GM18498 (cell line): ENCODE measurements at regions not wholly inside any gene's neighbourhood (a gene's known extent, or its start where the extent isn't known, plus 50 kb on each side); places are given as distances from the start of the nearest gene placed in this dataset.

Source experiments
- ATAC-seq: cut with Tn5 transposase; IDR thresholded peaks from one replicate; pipeline ENCODE4 v1.9.1; 2021; ENCODE audit warnings: mild to moderate bottlenecking, moderate library complexity; ENCODE audit not compliant: unreplicated experiment

DNA sequence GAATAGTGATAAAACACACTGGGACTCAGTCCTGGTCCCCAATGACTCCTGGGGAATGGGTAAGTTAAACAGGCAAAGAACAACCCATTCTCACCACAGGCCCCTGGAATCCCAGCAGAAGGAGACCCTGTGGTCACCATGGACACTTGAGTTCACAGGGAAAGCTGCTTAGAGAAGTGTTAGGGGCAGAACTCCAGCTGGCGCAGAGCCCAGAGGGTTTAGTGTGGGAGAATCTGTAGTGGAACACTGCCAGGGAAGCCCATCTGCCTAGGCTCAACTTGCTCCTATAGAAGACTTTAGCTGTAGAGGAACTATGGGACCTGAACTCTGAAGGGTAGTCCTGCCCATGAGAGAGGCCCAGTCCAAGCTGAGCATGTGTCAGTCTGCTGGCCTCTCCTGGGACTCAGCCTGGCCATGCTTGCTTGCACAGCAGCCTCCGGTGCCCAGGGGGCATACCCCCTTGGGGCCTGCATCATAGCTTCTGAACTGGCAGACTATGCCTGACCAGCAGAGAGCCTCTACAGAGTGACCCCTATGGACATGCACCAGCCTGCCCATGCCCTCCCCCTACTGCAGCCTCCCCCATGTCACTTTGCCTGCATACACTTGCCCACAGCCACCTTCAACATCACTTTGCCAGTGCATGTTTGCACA is 343.5 kb downstream of the IDS start:
- ATAC-seq = no peak

GRCh38 chrX:149157976-149158375 is 347.1 kb downstream of the IDS start:
- ATAC-seq = no peak

- no peak for ATAC-seq
These were observed 352.2 kb downstream of the IDS start for GRCh38 chrX:149152941-149153340.

DNA sequence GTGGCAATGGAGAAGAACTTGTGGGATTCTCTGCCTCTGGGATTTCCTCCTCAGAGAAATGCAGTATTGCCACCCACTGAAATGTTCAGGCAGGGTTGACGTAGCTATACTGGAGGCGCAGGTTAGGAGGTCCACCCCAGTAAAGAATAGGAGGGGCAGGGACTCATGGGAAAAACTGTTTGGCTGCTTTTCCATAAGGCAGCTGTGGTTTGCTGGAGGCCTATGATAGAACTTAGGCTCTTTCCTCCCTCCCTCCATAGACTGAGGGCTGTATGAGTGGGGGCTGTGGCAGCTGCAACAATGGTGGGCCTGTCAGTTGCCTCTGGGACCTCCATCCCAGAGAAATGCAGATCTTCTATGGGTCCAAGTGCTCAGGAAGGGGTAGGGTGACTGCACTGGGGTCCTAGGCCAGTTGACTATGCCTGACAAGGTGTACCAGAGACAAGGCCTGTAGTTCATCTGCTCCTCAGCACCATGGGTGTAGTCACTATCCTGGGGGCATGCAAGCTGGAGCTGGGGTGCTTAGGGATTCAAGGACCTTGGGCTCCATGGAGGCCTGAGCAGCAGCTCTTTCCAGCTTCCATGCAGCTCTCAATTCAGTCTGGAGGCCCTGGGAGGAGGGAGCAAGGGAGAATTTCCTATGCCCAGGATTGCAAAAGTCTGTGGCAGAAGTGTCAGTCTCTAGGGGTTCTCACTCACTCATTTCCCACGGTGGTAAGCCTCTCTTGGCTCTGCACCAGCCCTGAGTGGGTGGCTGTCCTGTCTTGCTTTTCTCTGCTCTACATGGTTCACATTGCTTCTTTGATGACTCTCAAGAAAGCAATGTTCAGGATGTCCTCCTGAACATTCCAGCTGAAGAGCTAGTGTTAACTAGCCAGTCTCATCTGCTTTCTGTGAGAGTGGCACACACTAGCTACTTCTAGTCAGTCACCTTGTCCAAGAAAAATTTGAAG is 353.0 kb downstream of the IDS start:
- no peak for ATAC-seq

DNA sequence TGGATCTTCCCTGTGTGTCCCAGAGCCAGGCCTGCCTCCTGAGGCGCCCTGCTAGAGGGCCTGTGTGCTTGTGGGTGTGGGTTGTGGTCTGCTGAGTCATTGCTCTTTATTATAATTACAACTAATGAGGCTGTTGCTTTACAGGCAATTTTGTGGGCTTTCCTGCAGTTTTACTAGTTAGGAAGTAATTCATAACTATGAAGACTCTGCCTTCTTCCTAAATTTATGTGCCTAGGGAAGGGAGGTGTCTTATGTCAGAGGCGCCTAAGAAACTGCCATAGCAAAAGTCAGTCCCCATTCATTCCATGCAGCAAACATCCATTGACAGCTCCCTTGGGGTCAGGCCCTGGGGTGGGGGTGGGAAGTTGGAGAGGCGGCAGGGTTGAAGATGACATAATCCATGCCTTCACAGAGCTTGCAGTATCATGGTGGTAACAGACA is 359.2 kb downstream of the IDS start:
- ATAC-seq = no peak

GRCh38 chrX:149131774-149132173 is 373.3 kb downstream of the IDS start:
- ATAC-seq = no peak

DNA sequence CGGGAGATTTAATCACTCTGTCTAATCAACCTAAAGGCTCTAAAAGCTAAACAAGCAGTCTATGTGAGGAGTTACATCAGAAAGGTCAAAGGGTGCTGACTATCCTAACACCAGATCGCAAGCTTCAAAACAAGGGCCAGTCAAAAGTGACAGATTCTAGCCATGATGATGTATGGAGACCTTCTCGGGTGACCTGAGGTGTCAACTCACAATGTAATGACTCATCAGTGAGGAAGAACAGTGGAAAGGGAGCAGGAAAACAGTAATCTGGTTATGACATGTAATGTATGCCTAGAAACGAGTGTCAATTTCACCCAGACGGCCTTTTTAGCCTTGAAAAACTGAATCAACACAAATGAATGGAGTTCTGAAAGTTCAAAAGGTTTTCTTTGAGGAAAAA is 375.3 kb downstream of the IDS start:
- ATAC-seq = no peak

DNA sequence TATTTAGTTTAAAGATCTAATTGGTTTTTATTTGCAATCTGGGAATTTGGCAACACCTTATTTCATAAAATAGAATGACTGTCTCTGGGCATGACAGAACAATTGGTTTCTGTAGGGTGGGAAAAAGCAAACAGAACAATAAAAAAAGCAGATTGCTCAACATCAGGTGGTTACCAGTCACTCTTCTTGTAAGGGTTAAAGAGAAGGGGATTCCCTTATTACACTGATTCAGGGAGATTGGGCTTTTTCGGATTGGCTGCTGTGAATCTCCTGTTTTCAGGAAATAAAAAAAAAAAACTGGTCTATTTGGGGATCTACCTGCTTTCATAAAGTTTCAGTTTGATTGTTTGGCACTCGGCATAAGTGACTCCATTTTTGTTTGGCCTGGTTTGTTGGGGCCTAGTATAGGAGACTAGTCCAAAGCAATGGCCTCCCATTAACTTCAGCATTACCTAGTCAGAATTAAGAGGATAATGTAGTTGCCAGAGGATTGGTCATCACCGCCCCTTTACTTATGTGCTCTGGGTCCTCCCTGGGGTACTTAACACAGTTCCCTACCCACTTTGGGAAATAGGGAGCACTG is 380.5 kb downstream of the IDS start:
- ATAC-seq = no peak

GRCh38 chrX:149121206-149121920 is 383.7 kb downstream of the IDS start:
- no peak for ATAC-seq

DNA sequence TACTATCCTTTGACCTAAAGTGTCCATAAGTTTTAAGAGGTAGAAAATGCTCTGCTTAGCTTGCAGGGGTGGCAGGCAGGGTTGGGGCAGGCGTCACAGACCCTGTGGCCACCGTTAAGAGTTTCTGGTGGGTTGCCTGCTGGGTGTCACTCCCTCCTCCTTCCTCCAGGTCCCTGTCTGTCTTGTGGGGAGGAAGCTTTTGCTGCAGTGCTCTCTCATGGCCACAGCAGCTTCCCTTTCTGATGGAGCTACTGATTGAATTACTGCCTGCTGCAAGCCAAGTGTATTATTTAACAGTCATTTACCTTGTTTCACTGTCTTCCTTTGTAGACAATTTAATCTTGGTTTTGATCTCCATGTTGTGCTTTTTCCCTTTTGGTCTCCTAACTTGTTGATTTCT is 384.6 kb downstream of the IDS start:
- no peak for ATAC-seq

- no peak for ATAC-seq
These were observed 390.2 kb downstream of the IDS start for GRCh38 chrX:149114874-149115273.

GRCh38 chrX:149114001-149114400 is 391.1 kb downstream of the IDS start:
- no peak for ATAC-seq

- no peak for ATAC-seq
These were observed 407.3 kb downstream of the IDS start for GRCh38 chrX:149097786-149098185.

DNA sequence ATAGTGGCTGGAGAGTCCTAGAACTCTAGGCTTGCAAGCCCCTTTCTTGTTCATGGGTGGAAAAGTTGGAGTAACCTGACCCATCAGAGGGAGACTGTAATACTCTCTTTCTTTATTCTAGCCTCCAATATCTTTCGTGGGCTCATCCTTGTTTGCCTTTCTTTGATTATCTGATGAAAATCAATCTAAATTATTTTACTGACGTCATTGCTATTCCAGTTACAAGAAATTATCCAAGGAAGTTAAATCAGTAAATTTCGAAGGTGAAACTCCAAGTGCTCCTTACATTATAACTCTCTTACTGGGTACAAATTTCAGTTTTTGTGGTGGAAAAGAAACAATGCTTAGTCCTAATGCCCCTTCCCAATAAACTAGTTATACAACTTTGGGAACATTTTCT is 412.9 kb downstream of the IDS start:
- ATAC-seq = no peak

GRCh38 chrX:149079805-149080406 is 425.2 kb downstream of the IDS start:
- no peak for ATAC-seq

DNA sequence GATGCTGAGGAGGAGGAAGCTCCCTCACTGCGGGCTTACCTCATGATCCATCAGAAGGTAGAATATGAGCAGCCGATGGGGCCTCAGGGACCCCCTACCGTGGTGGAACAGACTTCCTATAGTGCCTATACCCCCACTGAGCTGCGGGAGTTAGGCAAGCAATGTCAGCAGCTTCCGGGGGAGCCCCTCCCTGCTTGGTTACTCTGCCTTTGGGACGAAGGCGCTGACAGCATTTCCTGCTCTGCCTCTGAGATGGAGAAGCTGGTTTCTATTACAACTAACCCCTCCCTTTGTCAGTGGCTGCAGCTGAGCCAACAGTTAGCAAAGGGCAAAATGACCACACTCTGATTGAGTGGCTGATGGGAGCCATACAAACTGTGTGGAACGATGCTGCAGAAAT is 430.7 kb downstream of the IDS start:
- no peak for ATAC-seq

- no peak for ATAC-seq
These were observed 431.6 kb downstream of the IDS start for GRCh38 chrX:149073479-149073878.

DNA sequence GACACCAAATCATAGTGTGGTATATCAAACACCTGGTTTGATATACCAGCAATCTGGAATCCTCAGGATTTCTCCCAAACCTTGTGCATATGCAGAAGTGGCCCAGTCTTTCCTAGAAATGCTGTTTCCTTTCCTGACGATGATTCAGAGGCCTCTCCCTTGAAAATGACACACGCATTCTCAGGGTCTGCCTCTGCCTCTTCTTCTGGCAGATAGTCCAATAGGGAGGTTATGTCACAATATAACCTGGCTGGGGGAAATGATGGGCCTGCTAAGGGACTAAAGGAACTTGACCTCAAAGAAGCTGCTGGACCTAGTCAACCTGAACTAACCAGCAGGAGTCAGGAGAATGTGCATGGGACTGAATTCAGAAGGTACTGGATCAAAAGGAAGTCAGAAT is 435.2 kb downstream of the IDS start:
- ATAC-seq = no peak

DNA sequence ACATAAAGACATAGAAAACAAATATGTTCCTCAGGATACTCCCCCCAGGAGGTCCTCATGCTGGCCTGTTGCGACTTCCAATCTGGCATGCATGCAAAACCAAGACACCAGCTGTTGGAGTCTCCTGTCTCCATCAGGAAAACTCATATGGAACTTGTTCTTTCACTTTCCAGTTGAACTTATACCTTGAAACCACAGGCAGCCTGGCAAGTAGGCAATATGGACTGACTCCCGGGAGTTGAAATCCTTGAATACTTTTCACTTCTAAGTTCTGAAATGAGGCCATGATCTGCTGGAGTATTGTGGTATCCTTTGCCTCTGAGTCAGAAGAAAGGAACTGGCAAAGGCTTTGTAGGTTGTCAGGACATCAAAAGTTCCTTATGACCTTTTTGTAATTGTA is 444.2 kb downstream of the IDS start:
- no peak for ATAC-seq
